ENCODE measurements at regions not wholly inside any gene's neighbourhood (a gene's known extent, or its start where the extent isn't known, plus 50 kb on each side); places are given as distances from the start of the nearest gene placed in this dataset.

- no peaks in the 10 kb centered on the region for H3K4me1 Mint-ChIP-seq
- TF ChIP-seq CTCF (conservative IDR thresholded peaks at IDR 0.05; ENCODE audit: low read depth in 2 of 2) = no peak
- TF ChIP-seq JUNB (IDR thresholded peaks at IDR 0.05; ENCODE audit: unreplicated experiment) = no peak
- no peak for TF ChIP-seq EZH2phosphoT487 (IDR thresholded peaks at IDR 0.05; ENCODE audit: unreplicated experiment)
- TF ChIP-seq REST (IDR thresholded peaks at IDR 0.05; ENCODE audit: unreplicated experiment) = no peak
- no peak for TF ChIP-seq ZNF331 (CRISPR knock-in tag; IDR thresholded peaks at IDR 0.05; ENCODE audit: low read depth)
- no peak for TF ChIP-seq ETS1 (IDR thresholded peaks at IDR 0.05)
- no peak for TF ChIP-seq STAT1 (IDR thresholded peaks at IDR 0.05; ENCODE audit: unreplicated experiment)
- TF ChIP-seq NANOG (IDR thresholded peaks at IDR 0.05; ENCODE audit: borderline replicate concordance) = no peak
- no peak for TF ChIP-seq ZNF114 (CRISPR knock-in tag; IDR thresholded peaks at IDR 0.05)
- no peak for TF ChIP-seq EZH2 (IDR thresholded peaks at IDR 0.05; ENCODE audit: low read depth, unreplicated experiment)
- TF ChIP-seq ZNF462 (CRISPR knock-in tag; IDR thresholded peaks at IDR 0.05) = no peak
- no peak for TF ChIP-seq POLR2AphosphoS5 (IDR thresholded peaks at IDR 0.05; ENCODE audit: low read depth)
- ATAC-seq = no peak; the same call in 2 of the 3 replicates
- no peak overlapping the region for H3K27ac Mint-ChIP-seq
- DNase-seq (ENCODE audit: low spot score) = no peak
- Histone ChIP-seq H3K4me2 (no peak overlapping the region), H3K27me3 (ENCODE audit: insufficient read depth) (no peaks in the 10 kb centered on the region), H3K79me2 (replicated peaks; ENCODE audit: insufficient read depth) (no peaks in the 10 kb centered on the region), H4K20me1 (replicated peaks; ENCODE audit: insufficient read depth) (no peaks in the 10 kb centered on the region), H2AFZ (no peak overlapping the region), H3F3A (replicated peaks; ENCODE audit: low read depth) (no peaks in the 10 kb centered on the region), H3K27ac (ENCODE audit: low read depth) (no peak overlapping the region), H3K9me2 (ENCODE audit: insufficient read depth) (no peaks in the 10 kb centered on the region), H3K36me3 (ENCODE audit: insufficient read depth) (no peaks in the 10 kb centered on the region), H3K4me3 (no peak overlapping the region), H3K4me1 (ENCODE audit: insufficient read depth) (no peaks in the 10 kb centered on the region)
- peaks cover 3% of the 10 kb centered on the region for H3K27me3 Mint-ChIP-seq (ENCODE audit: insufficient read depth, low read depth, poor library complexity)
- no peaks in the 10 kb centered on the region for H3K9me3 Mint-ChIP-seq
- no peak overlapping the region for H3K4me3 Mint-ChIP-seq
- H3K36me3 Mint-ChIP-seq (ENCODE audit: low read depth) = no peaks in the 10 kb centered on the region
These were observed 84.5 kb upstream of the GRIK3 start for GRCh38 chr1:37118790-37119189.
